ENCODE measurements at regions not wholly inside any gene's neighbourhood (a gene's known extent, or its start where the extent isn't known, plus 50 kb on each side); places are given as distances from the start of the nearest gene placed in this dataset.

- no peak for DNase-seq (ENCODE audit: low read depth)
These were observed 50.5 kb upstream of the FBRSL1 start for GRCh38 chr12:132439333-132439904.

- no peak for DNase-seq (ENCODE audit: low read depth)
These were observed 51.2 kb upstream of the FBRSL1 start for GRCh38 chr12:132438726-132439125.

GRCh38 chr12:132437943-132438700 is 51.8 kb upstream of the FBRSL1 start:
- no peak for DNase-seq (ENCODE audit: low read depth)

- no peak for DNase-seq (ENCODE audit: low read depth)
These were observed 52.6 kb upstream of the FBRSL1 start for GRCh38 chr12:132437252-132437932.

GRCh38 chr12:132436791-132437251 is 53.1 kb upstream of the FBRSL1 start:
- DNase-seq (ENCODE audit: low read depth), result no peak

GRCh38 chr12:132435486-132436187 is 54.3 kb upstream of the FBRSL1 start:
- DNase-seq (ENCODE audit: low read depth), result no peak

GRCh38 chr12:132433641-132434395 is 56.1 kb upstream of the FBRSL1 start:
- no peak for DNase-seq (ENCODE audit: low read depth)

GRCh38 chr12:132432721-132433577 is 57.0 kb upstream of the FBRSL1 start:
- no peak for DNase-seq (ENCODE audit: low read depth)

- no peak for DNase-seq (ENCODE audit: low read depth)
These were observed 57.7 kb upstream of the FBRSL1 start for GRCh38 chr12:132432126-132432705.

- DNase-seq (ENCODE audit: low read depth), result no peak
These were observed 58.8 kb upstream of the FBRSL1 start for GRCh38 chr12:132430838-132431774.

GRCh38 chr12:132429946-132430643 is 59.9 kb upstream of the FBRSL1 start:
- DNase-seq (ENCODE audit: low read depth), result no peak

- no peak for DNase-seq (ENCODE audit: low read depth)
These were observed 60.4 kb upstream of the FBRSL1 start for GRCh38 chr12:132429602-132429945.

- DNase-seq (ENCODE audit: low read depth), result no peak
These were observed 60.9 kb upstream of the FBRSL1 start for GRCh38 chr12:132428936-132429601.

- no peak for DNase-seq (ENCODE audit: low read depth)
These were observed 61.7 kb upstream of the FBRSL1 start for GRCh38 chr12:132427999-132428935.

- no peak for DNase-seq (ENCODE audit: low read depth)
These were observed 62.7 kb upstream of the FBRSL1 start for GRCh38 chr12:132427174-132427768.

GRCh38 chr12:132426349-132427173 is 63.4 kb upstream of the FBRSL1 start:
- no peak for DNase-seq (ENCODE audit: low read depth)
